ENCODE measurements at regions not wholly inside any gene's neighbourhood (a gene's known extent, or its start where the extent isn't known, plus 50 kb on each side); places are given as distances from the start of the nearest gene placed in this dataset.

- TF ChIP-seq CTCF (IDR thresholded peaks at IDR 0.05; ENCODE audit: low read depth, low read length) (no peak), POLR2A (IDR thresholded peaks at IDR 0.05; ENCODE audit: extremely low read depth, insufficient read length) (no peak), MAX (IDR thresholded peaks at IDR 0.05; ENCODE audit: low read depth, low read length) (no peak), MYC (IDR thresholded peaks at IDR 0.05; ENCODE audit: low read depth, low read length) (no peak)
Measured at GRCh38 chr7:46939558-46939957, 642.4 kb downstream of the TNS3 start.
